ENCODE measurements at regions not wholly inside any gene's neighbourhood (a gene's known extent, or its start where the extent isn't known, plus 50 kb on each side); places are given as distances from the start of the nearest gene placed in this dataset.

- in situ Hi-C loops (cut with HindIII; ENCODE audit: low sequenced_read_pairs): no loop called here
Measured at GRCh38 chr1:23615852-23616251, 56.6 kb upstream of the ID3 start.

GRCh38 chr1:23615423-23615822 is 56.1 kb upstream of the ID3 start:
- in situ Hi-C loops (cut with HindIII; ENCODE audit: low sequenced_read_pairs): no loop called here

- in situ Hi-C loops (cut with HindIII; ENCODE audit: low sequenced_read_pairs): no loop called here
Measured at GRCh38 chr1:23614032-23614660, 54.8 kb upstream of the ID3 start.

- in situ Hi-C loops (cut with HindIII; ENCODE audit: low sequenced_read_pairs): no loop called here
Measured at GRCh38 chr1:23613191-23614031, 54.1 kb upstream of the ID3 start.

- in situ Hi-C loops (cut with HindIII; ENCODE audit: low sequenced_read_pairs): no loop called here
Measured at GRCh38 chr1:23611601-23612327, 52.5 kb upstream of the ID3 start.

GRCh38 chr1:23610677-23611076 is 51.4 kb upstream of the ID3 start:
- in situ Hi-C loops (cut with HindIII; ENCODE audit: low sequenced_read_pairs): no loop called here

GRCh38 chr1:23609971-23610370 is 50.7 kb upstream of the ID3 start:
- in situ Hi-C loops (cut with HindIII; ENCODE audit: low sequenced_read_pairs): no loop called here

All from endothelial cell of hepatic sinusoid (primary cell).